ENCODE measurements at regions not wholly inside any gene's neighbourhood (a gene's known extent, or its start where the extent isn't known, plus 50 kb on each side); places are given as distances from the start of the nearest gene placed in this dataset.

- TF ChIP-seq CTCF (IDR thresholded peaks at IDR 0.05) (no peak), EZH2 (IDR thresholded peaks at IDR 0.05; ENCODE audit: borderline replicate concordance, insufficient read depth, low read depth, low read length, poor library complexity, severe bottlenecking) (no peak)
Measured at GRCh38 chr7:156092307-156092706, 280.0 kb upstream of the SHH start.

All from B cell (primary cell).